Esophagus muscularis mucosa (tissue), 3 donors: ENCODE measurements at regions not wholly inside any gene's neighbourhood (a gene's known extent, or its start where the extent isn't known, plus 50 kb on each side); places are given as distances from the start of the nearest gene placed in this dataset.

ENCODE experiments used
- CTCF ChIP-seq, 3 experiments: fragments of 200-600 bp in 2 of 3; fragments of 450-650 bp in 1 of 3; sonication (generic) in 2 of 3; IDR thresholded peaks; one replicate each; pipeline ENCODE4 v1.5.1; 2017 to 2019; ENCODE audit warnings: antibody characterized with exemption in 3 of 3, mild to moderate bottlenecking in 2 of 3, moderate library complexity in 1 of 3
- POLR2A ChIP-seq: fragments of 450-650 bp; IDR thresholded peaks from one replicate; pipeline ENCODE4 v1.6.1; 2017; ENCODE audit warnings: antibody characterized with exemption, moderate library complexity, mild to moderate bottlenecking, low read depth

GRCh38 chr18:68017385-68017784 lies 500.9 kb upstream of the DSEL start:
- no peak for TF ChIP-seq POLR2A
- no peak for TF ChIP-seq CTCF (IDR thresholded peaks at IDR 0.05)
